Ectodermal cell (in vitro differentiated cells): ENCODE measurements at regions not wholly inside any gene's neighbourhood (a gene's known extent, or its start where the extent isn't known, plus 50 kb on each side); places are given as distances from the start of the nearest gene placed in this dataset.

Experiments
- H3K27ac ChIP-seq: 2 replicates; pipeline ENCODE4 v1.7.0; 2013; ENCODE audit warnings: mild to moderate bottlenecking, low read depth, low read length; ENCODE audit not compliant: insufficient read depth, poor library complexity, severe bottlenecking
- H3K27me3 ChIP-seq: 2 replicates; pipeline ENCODE4 v1.7.0; 2013; ENCODE audit warnings: mild to moderate bottlenecking, low read length; ENCODE audit not compliant: insufficient read depth, control insufficient read depth, poor library complexity, severe bottlenecking
- H3K36me3 ChIP-seq: one replicate; pipeline ENCODE4 v1.7.0; 2013; ENCODE audit warnings: low read length; ENCODE audit not compliant: control insufficient read depth, insufficient read depth
- H3K4me1 ChIP-seq: one replicate; pipeline ENCODE4 v1.7.0; 2013; ENCODE audit warnings: low read length; ENCODE audit not compliant: control insufficient read depth, insufficient read depth
- H3K4me3 ChIP-seq: 2 replicates; pipeline ENCODE4 v1.7.0; 2013; ENCODE audit warnings: low read depth, low read length, control low read depth; ENCODE audit not compliant: insufficient read depth
- H3K9me3 ChIP-seq: 2 replicates; pipeline ENCODE4 v1.7.0; 2013; ENCODE audit warnings: mild to moderate bottlenecking, low read length, moderate library complexity; ENCODE audit not compliant: control insufficient read depth
- WGBS, 2 experiments: methylation state at CpG; one replicate each; pipeline ENCODE4 v1.1.7; 2013; ENCODE audit warnings: missing lambda C conversion rate in 2 of 2; 5-methylcytosine and 5-hydroxymethylcytosine counted together

DNA sequence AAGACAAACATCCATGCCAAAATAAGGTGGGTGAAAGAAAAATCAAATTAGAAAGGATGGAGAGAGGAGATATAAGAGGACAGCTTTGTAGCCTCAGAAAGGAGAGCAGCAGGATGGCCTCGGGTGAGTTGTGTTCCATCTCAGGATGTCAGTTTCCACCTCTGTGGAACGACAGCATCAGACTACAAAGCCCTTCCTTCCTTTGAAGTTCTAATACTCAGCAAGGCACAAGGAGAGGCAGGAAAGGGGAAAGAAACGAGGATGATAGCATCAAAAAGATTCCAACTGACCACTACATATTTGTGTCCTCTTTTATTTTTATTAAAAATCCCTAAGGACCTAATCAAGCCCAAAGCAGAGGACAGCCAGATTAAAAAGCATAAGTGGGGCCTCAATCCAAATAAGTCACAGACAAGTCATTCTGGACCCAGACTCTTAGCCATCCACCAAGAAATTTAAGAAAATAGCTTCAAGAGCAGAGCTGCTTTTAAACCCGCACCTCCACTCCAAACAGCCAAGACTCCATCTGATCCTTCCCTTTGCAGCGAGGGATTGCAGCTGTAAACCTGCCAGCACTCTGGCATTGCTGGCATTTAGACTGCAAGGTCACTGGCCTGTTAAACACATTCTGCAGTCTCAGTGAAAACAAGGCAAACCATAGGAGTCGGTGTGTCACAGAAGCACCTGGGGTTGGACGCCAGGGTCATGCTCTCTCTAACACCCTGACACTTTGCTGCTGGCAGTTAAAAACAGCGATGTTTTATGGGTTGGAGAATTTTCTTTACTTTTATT lies 314.5 kb upstream of the CHAC2 start:
- H3K9me3 ChIP-seq: no peaks in the 10 kb centered on the region
- H3K4me3 ChIP-seq: no peak overlapping the region
- WGBS, 2 experiments: 82 to 88% methylated on average over 6 to 7 of the region's 8 CpGs
- no peak overlapping the region for H3K27ac ChIP-seq
- no peaks in the 10 kb centered on the region for H3K27me3 ChIP-seq
- H3K36me3 ChIP-seq: no peaks in the 10 kb centered on the region
- H3K4me1 ChIP-seq: no peaks in the 10 kb centered on the region

DNA sequence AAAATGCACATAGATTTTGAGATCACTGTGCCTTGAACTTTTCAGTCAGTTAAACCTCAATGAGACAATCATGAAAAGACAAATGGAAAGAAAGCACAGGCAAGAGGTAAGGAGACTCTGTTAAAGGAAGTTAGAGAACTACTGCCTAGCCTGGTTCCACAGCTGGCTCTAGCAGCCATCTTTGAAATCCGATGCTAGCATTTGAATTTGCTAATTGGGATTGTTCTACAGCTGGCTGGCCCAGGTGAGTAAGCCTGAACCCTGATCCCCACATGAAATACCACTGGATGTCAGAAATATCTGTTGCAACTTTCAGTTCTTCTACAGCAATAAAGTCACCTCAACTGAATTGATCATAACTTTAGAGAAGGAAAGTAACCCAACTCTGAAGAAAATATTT lies 315.2 kb upstream of the CHAC2 start:
- H3K27ac ChIP-seq: no peak overlapping the region
- 84 to 87% methylated on average over 1 of the region's 1 CpG for WGBS, 2 experiments

DNA sequence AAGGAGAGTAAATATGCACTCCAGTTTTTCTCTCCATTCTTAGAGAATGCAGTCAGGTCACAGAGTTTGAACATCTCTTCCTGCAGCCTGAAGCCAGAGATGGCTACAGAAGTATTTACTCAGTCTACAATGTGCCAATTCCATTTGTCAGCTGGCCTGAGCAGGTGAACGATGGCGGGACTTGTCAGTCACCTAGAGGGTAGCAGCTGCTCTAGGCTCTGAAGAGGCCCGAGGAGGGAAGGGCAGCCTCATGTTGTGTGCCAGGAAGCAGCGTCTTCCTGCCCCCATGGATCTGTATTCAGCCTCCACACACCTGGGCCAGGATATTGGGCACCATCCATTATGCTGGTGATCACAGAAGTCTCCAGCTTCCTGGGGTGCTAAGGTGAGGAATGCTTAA lies 316.7 kb upstream of the CHAC2 start:
- Histone ChIP-seq H3K27ac (no peak overlapping the region), H3K36me3 (no peaks in the 10 kb centered on the region), H3K4me1 (no peaks in the 10 kb centered on the region), H3K9me3 (no peaks in the 10 kb centered on the region), H3K27me3 (no peaks in the 10 kb centered on the region), H3K4me3 (no peak overlapping the region)
- 90 to 96% methylated on average over 4 of the region's 4 CpGs for WGBS, 2 experiments

More for the DNA sequence above, 315.2 kb upstream of the CHAC2 start:
- Histone ChIP-seq H3K9me3 (no peaks in the 10 kb centered on the region), H3K4me3 (no peak overlapping the region), H3K4me1 (no peaks in the 10 kb centered on the region), H3K36me3 (no peaks in the 10 kb centered on the region), H3K27me3 (no peaks in the 10 kb centered on the region)

DNA sequence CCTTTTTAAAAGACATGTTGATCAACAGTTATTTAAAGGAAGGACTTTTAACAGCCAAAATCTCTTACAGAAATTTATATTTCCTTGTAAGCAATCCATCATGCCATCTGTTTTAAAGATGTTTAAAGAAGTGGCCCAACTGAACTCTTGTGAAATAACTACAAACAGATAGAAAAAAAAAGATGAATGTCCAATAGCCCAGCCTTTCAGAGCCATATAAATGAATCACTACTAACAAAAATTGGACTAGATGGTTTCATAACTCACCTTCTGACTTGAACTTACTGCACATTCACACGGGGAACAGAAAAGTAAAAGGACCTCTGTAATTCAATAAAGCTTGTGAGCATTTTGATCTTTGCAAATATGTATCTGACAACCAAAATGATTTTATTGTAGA lies 319.0 kb upstream of the CHAC2 start:
- H3K4me3 ChIP-seq: no peak overlapping the region
- no peaks in the 10 kb centered on the region for H3K27me3 ChIP-seq
- H3K4me1 ChIP-seq: no peaks in the 10 kb centered on the region
- H3K27ac ChIP-seq: no peak overlapping the region
- no peaks in the 10 kb centered on the region for H3K9me3 ChIP-seq
- H3K36me3 ChIP-seq: no peaks in the 10 kb centered on the region
- 80 to 100% methylated on average over 1 of the region's 1 CpG for WGBS, 2 experiments

DNA sequence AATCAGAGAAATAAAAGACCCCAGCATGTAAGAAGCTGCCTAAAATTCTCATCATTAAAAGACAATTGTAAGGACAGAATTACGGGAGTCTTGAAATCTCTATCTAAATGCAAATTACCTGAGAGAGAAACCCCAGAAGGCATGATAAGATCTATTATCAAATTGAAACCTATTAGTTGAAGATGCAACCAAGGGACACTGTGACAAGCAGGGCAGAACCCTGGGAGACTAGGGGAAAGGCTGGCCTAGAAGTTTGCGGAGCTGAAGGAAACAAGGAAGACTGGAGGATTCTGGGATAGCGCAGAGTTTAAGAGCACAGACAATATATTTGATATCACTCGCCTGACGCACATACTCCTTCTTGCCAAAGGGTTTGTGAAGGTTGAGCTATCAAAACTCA lies 319.5 kb upstream of the CHAC2 start:
- WGBS, 2 experiments: 90 to 94% methylated on average over 5 of the region's 5 CpGs
- Histone ChIP-seq H3K27me3 (no peaks in the 10 kb centered on the region), H3K27ac (no peak overlapping the region), H3K4me3 (no peak overlapping the region), H3K36me3 (no peaks in the 10 kb centered on the region), H3K4me1 (no peaks in the 10 kb centered on the region), H3K9me3 (no peaks in the 10 kb centered on the region)

DNA sequence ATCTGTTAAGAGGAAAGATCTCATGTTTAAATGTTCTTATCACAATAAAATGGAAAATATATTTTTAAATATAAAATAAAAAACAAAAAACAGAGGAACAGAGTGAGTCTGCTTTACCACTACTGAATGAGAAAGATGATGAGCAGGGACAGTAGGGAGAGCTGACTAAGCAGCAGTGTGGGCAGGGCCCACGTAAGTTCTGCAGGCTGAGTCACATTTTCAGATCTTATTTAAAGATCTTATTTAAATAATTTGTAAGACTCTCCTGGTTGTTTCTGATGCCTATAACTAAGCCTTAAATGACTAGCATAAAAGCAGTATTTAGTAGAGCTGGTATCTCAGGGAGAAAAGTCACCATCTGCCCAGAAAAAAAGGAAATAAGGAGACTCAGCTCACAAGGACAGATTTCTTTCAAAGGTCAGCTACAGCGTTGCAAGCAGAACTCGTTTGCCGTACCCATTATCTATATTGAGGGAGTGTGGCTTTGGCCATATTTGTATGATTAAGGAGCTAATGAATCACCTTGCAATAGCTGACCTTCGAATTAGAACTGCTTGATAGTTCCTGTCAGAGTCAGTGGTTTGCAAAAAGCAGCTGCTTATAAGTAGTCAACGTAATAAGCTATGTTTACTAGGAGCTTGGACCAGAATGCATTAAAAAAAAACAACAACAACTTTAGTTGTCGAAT lies 322.1 kb upstream of the CHAC2 start:
- Histone ChIP-seq H3K9me3 (no peaks in the 10 kb centered on the region), H3K4me1 (no peaks in the 10 kb centered on the region), H3K27ac (no peak overlapping the region), H3K27me3 (no peaks in the 10 kb centered on the region), H3K4me3 (no peak overlapping the region), H3K36me3 (no peaks in the 10 kb centered on the region)
- 89 to 92% methylated on average over 5 to 6 of the region's 7 CpGs for WGBS, 2 experiments

DNA sequence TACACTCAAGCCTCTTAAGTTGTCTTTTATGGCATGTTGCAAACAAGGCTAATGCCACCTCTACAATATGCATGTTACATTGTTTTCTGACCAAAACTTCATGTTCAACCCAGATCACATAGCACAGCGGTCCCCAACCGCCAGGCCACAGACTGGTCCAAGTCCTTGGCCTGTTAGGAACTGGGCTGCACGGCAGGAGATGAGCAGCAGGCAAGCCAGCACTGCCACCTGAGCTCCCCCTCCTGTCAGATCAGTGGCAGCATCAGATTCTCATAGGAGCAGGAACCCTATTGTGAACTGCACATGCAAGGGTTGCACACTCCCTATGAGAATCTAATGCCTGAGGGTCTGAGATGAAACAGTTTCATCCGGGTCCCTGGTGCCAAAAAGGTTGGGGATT lies 324.8 kb upstream of the CHAC2 start:
- Histone ChIP-seq H3K27ac (no peak overlapping the region), H3K4me3 (no peak overlapping the region), H3K27me3 (no peaks in the 10 kb centered on the region), H3K36me3 (no peaks in the 10 kb centered on the region), H3K4me1 (no peaks in the 10 kb centered on the region), H3K9me3 (no peaks in the 10 kb centered on the region)
- WGBS, 2 experiments: 72 to 76% methylated on average over 4 of the region's 4 CpGs

DNA sequence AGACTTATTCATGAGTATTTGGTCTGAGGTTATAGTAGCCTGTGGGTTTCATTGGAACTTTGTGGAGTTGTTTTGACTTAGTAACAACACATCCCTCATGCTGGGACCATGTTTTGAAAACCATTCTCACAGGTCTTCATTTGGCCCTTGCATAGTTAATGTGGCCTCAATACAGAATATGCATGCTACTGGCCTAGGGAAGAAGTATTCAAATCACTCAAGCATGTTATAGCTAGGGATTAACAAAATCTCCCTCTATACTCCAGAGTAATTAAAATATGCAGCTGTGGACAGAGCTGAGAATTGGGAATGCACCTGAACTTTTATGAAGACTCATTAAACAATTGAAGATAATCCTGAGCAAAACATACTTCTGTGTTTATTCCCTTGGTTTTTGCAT lies 325.5 kb upstream of the CHAC2 start:
- Histone ChIP-seq H3K27ac (no peak overlapping the region), H3K36me3 (no peaks in the 10 kb centered on the region), H3K9me3 (no peaks in the 10 kb centered on the region), H3K4me3 (no peak overlapping the region), H3K4me1 (no peaks in the 10 kb centered on the region), H3K27me3 (no peaks in the 10 kb centered on the region)

DNA sequence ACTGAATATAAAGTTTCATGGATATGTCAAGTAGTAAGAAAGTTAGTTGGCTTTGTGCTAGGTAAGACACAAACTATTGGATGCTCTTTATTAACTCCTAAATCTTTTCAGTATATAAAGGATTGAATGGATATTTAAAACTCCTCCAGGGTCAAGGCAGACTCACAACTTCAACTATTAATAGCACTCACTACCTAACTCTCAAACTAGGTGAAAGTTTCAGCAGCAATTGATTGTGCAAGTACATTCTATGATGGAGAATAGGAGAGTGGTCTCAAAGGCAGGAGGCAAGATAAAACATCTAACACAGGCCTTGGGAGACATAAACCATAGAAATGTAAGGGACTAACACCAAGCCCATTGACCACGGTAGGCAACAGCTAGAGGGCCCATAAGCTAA lies 328.9 kb upstream of the CHAC2 start:
- no peaks in the 10 kb centered on the region for H3K36me3 ChIP-seq
- no peak overlapping the region for H3K4me3 ChIP-seq
- no peaks in the 10 kb centered on the region for H3K27me3 ChIP-seq
- H3K4me1 ChIP-seq: peaks cover 4% of the 10 kb centered on the region
- 95 to 98% methylated on average over 1 of the region's 1 CpG for WGBS, 2 experiments
- H3K27ac ChIP-seq: no peak overlapping the region
- H3K9me3 ChIP-seq: no peaks in the 10 kb centered on the region

DNA sequence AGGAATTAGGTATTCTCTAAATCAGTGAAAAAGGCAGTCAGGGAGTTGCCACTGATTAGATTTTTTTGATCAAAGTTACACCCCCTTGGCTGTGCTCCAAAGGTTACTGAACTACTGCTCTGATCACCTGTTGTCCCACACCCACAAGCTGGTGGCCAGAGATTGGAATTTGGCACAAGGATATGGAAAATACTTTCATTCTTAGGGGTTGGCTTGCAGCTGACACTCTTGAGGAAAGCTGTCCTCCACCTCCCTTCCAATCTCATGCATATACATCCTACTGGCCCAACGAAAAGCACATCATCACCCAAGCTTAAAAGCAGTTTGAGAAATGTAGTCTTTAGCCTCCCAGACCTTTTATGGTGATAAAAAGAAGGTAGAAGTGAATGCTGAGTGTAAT lies 329.5 kb upstream of the CHAC2 start:
- no peaks in the 10 kb centered on the region for H3K9me3 ChIP-seq
- H3K27ac ChIP-seq: no peak overlapping the region
- no peaks in the 10 kb centered on the region for H3K36me3 ChIP-seq
- peaks cover 4% of the 10 kb centered on the region for H3K4me1 ChIP-seq
- no peaks in the 10 kb centered on the region for H3K27me3 ChIP-seq
- no peak overlapping the region for H3K4me3 ChIP-seq
- 80 to 83% methylated on average over 1 of the region's 1 CpG for WGBS, 2 experiments
